ENCODE measurements at regions not wholly inside any gene's neighbourhood (a gene's known extent, or its start where the extent isn't known, plus 50 kb on each side); places are given as distances from the start of the nearest gene placed in this dataset.

DNA sequence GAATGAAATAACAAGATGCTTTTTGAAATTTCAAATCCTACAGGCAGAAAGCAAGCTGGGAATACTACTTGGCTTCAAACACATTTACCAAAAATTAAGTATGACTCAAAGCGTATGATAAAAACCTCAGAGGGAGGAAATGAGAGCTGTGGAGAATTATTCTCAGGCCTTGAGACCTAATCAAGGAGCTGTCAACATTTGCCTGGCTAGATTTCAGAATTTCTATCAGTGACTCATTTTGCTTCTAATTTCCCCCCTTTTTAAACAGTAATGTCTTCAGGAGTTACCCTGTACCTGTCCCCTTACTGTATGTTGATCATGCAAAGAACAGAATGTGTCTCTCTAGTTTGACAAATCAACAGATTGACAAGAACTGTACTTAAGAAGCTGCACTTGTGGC lies 1324.5 kb upstream of the DDX18 start:
- H4K20me1 ChIP-seq (ENCODE audit: control insufficient read depth, extremely low read depth, insufficient read depth, low read length): no peaks in the 10 kb centered on the region
- H3K4me2 ChIP-seq (ENCODE audit: control insufficient read depth, extremely low read depth, insufficient read depth, low read depth, low read length): no peak overlapping the region
- no peaks in the 10 kb centered on the region for H3K4me1 ChIP-seq (ENCODE audit: control insufficient read depth, extremely low read depth, insufficient read depth, low read length)
- no peak overlapping the region for H3K27ac ChIP-seq (ENCODE audit: control insufficient read depth, insufficient read depth, low read length)
- no peaks in the 10 kb centered on the region for H3K9me1 ChIP-seq (ENCODE audit: control insufficient read depth, extremely low read depth, insufficient read depth, low read length)
- H3K27me3 ChIP-seq (ENCODE audit: control insufficient read depth, extremely low read depth, insufficient read depth, low read length): no peaks in the 10 kb centered on the region
- H3K79me2 ChIP-seq (ENCODE audit: control insufficient read depth, insufficient read depth, low read length): no peaks in the 10 kb centered on the region
- peaks cover 1% of the 10 kb centered on the region for H3K9me3 ChIP-seq (ENCODE audit: control insufficient read depth, low read depth, low read length)
- TF ChIP-seq, protein P1, sequence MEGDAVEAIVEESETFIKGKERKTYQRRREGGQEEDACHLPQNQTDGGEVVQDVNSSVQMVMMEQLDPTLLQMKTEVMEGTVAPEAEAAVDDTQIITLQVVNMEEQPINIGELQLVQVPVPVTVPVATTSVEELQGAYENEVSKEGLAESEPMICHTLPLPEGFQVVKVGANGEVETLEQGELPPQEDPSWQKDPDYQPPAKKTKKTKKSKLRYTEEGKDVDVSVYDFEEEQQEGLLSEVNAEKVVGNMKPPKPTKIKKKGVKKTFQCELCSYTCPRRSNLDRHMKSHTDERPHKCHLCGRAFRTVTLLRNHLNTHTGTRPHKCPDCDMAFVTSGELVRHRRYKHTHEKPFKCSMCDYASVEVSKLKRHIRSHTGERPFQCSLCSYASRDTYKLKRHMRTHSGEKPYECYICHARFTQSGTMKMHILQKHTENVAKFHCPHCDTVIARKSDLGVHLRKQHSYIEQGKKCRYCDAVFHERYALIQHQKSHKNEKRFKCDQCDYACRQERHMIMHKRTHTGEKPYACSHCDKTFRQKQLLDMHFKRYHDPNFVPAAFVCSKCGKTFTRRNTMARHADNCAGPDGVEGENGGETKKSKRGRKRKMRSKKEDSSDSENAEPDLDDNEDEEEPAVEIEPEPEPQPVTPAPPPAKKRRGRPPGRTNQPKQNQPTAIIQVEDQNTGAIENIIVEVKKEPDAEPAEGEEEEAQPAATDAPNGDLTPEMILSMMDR (optimal IDR thresholded peaks at IDR 0.05 in 1 of 3, IDR thresholded peaks at IDR 0.05 in 1 of 3, conservative IDR thresholded peaks at IDR 0.05 in 1 of 3; ENCODE audit: extremely low read depth in 1 of 3, insufficient read depth in 2 of 3, low read length in 3 of 3): no peak
- no peak for TF ChIP-seq EZH2 (IDR thresholded peaks at IDR 0.05; ENCODE audit: low read length)
- FAIRE-seq (no peak), DNase-seq (ENCODE audit: low read depth, low spot score) (no peak)
- no peak overlapping the region for H2AFZ ChIP-seq (ENCODE audit: control insufficient read depth, low read length)
- no peak overlapping the region for H3K4me3 ChIP-seq (ENCODE audit: control insufficient read depth in 2 of 3, extremely low read depth in 1 of 3, insufficient read depth in 2 of 3, low read depth in 1 of 3, low read length in 3 of 3)
- no peaks in the 10 kb centered on the region for H3K36me3 ChIP-seq (ENCODE audit: control insufficient read depth in 2 of 2, extremely low read depth in 1 of 2, insufficient read depth in 2 of 2, low read length in 2 of 2)
- H3K9ac ChIP-seq (ENCODE audit: control insufficient read depth, extremely low read depth, insufficient read depth, low read length): no peak overlapping the region
- dilution Hi-C loops (cut with MboI; ENCODE audit: extremely low pct_ligation_motif_present, low sequenced_read_pairs): no loop called here

DNA sequence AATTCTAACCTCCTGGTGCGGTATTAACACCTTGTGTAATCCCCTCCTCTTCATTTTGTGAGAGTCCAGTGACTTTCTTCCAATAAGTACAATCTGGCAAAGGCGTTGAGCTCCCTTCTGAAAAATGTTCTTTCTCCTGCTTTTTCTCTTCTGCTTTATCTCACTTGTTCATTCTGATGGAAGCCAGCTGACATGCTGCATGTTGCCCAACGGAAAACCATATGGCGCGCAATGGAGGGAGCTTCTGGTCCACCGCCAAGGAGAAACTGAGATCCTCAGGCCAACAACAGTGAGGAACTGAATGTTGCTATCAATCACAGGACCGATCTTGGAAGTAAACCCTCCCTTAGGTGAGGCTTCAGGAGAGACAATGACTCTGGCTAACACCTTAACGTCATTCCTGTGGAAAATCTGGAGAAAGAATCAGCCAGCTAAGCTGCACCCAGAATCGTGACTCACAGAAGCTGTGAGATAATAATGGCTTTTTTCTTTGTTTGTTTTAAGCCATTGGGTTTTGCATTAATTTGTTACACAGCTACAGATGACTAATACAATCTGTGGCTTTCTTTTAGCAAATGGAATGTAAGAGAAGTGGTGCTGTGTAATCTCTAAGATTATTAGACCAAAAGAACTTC lies 1323.9 kb upstream of the DDX18 start:
- TF ChIP-seq, protein P1 (optimal IDR thresholded peaks at IDR 0.05 in 1 of 3, IDR thresholded peaks at IDR 0.05 in 1 of 3, conservative IDR thresholded peaks at IDR 0.05 in 1 of 3; ENCODE audit: extremely low read depth in 1 of 3, insufficient read depth in 2 of 3, low read length in 3 of 3): no peak
- TF ChIP-seq EZH2 (IDR thresholded peaks at IDR 0.05; ENCODE audit: low read length): no peak
- Histone ChIP-seq H3K4me2 (ENCODE audit: control insufficient read depth, extremely low read depth, insufficient read depth, low read depth, low read length) (no peak overlapping the region), H3K79me2 (ENCODE audit: control insufficient read depth, insufficient read depth, low read length) (no peaks in the 10 kb centered on the region), H3K9me1 (ENCODE audit: control insufficient read depth, extremely low read depth, insufficient read depth, low read length) (no peaks in the 10 kb centered on the region), H4K20me1 (ENCODE audit: control insufficient read depth, extremely low read depth, insufficient read depth, low read length) (no peaks in the 10 kb centered on the region), H3K9ac (ENCODE audit: control insufficient read depth, extremely low read depth, insufficient read depth, low read length) (no peak overlapping the region), H3K4me3 (ENCODE audit: control insufficient read depth in 2 of 3, extremely low read depth in 1 of 3, insufficient read depth in 2 of 3, low read depth in 1 of 3, low read length in 3 of 3) (no peak overlapping the region), H3K9me3 (ENCODE audit: control insufficient read depth, low read depth, low read length) (no peaks in the 10 kb centered on the region), H3K27ac (ENCODE audit: control insufficient read depth, insufficient read depth, low read length) (no peak overlapping the region), H3K36me3 (ENCODE audit: control insufficient read depth in 2 of 2, extremely low read depth in 1 of 2, insufficient read depth in 2 of 2, low read length in 2 of 2) (no peaks in the 10 kb centered on the region), H3K27me3 (ENCODE audit: control insufficient read depth, extremely low read depth, insufficient read depth, low read length) (no peaks in the 10 kb centered on the region), H2AFZ (ENCODE audit: control insufficient read depth, low read length) (no peak overlapping the region), H3K4me1 (ENCODE audit: control insufficient read depth, extremely low read depth, insufficient read depth, low read length) (no peaks in the 10 kb centered on the region)
- DNase-seq (ENCODE audit: low read depth, low spot score): no peak
- FAIRE-seq: no peak
- dilution Hi-C loops (cut with MboI; ENCODE audit: extremely low pct_ligation_motif_present, low sequenced_read_pairs): no loop called here
